ENCODE measurements at regions not wholly inside any gene's neighbourhood (a gene's known extent, or its start where the extent isn't known, plus 50 kb on each side); places are given as distances from the start of the nearest gene placed in this dataset. TPM values are rescaled to one million over a fixed set of nuclear protein-coding genes. Genes with fewer than 3 reads are reported as not detected.
"Not testable (repeated sequence)": the region's sequence is repeated elsewhere in the genome, so short reads cannot be mapped to it uniquely, and the experiment has no call there.

DNA sequence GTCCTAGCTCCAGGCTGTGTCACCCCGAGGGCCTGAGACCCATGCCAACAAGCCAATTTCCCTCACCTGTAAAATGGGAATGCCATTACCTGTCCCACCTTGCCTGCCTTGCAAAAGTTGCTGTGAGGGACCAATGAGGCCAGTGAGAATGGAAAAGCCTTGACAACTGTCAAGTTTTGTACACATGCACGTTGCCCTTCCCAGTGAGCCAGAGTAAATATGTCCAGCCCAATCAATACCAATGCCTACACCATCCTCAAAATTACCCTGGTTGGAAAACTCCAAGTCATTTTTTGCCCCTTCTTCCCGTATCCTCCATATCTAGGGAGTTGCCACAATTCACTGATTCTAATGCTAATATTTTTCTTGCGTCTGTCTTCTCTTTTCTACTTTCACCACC, 73.5 kb upstream of the RASGRF1 start:
- ATAC-seq (ENCODE audit: poor library complexity) (no peak), DNase-seq (no peak)
- intact Hi-C loops (cut with DNase I), result no loop called here

DNA sequence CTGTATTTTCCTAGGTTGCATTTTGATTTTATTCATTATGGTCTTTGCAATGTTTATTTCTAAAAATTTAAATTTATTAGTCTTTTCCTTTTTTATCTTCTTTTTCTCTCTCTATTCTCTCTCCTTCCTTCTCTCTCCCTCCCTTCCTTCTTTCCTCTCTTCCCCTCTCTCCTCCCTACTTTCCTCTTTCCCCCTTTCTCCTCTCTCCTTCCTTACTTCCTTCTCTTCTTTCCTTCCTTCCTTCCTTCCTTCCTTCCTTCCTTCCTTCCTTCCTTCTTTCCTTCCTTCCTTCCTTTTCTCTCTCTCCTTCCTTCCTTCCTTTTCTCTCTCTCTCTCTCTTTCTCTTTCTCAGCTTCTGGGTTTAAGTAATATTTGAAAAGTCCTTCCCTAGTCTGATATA, 72.8 kb upstream of the RASGRF1 start:
- ATAC-seq (ENCODE audit: poor library complexity) (no peak), DNase-seq (no peak)
- intact Hi-C loops (cut with DNase I), result no loop called here

DNA sequence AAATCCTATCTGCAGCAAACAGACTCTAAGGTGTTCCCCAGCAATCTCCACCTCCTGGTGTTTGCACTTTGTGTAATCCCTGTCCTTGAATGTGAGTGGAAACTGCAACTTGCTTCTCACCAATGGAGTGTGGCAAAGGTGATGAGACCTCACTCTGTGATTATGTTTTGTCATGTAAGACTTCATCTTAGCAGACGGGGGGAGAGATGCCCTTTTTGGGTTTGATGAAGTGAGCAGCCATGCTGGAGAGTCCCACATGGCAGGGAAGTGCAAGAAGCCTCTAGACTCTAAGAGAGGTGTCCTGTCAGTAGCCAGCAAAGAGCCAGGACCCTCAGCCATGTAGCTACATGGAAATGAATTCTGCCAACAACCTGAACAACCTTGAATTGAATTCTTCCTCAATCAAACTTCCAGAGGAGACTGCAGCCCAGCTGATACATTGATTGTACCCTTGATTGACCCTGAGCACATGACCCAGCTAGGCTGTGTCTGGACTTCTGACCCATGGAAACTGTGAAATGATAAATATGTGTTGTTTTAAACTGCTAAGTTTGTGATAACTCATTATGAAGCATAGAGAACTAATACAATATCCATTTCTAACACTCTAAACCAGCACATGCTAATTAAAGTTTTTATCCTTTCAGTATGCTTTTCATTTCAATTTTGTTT, 71.4 kb upstream of the RASGRF1 start:
- ATAC-seq (ENCODE audit: poor library complexity), result no peak
- DNase-seq, result no peak
- intact Hi-C loops (cut with DNase I), result no loop called here

DNA sequence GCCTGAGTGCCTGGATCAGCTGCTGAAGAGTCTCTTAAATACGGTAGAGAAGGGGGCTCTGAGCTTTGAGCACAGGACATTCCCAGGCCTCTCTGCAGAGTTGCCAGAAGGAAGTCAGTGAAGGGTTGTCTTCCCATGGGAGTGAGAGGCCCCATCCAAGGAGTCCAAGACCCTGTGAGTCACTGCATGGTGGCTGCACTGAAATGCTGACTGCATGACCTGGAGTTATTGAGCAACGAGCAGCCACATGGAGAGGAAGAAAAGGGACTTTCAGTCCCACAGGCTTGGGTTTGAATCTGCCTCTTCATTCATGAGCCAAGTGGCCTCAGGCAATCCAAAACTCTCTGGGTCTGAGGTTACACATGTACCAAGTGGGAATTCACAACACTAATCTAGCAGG, 69.6 kb upstream of the RASGRF1 start:
- peak; percentile 82 for ATAC-seq (ENCODE audit: poor library complexity)
- intact Hi-C loops (cut with DNase I), result no loop called here

DNA sequence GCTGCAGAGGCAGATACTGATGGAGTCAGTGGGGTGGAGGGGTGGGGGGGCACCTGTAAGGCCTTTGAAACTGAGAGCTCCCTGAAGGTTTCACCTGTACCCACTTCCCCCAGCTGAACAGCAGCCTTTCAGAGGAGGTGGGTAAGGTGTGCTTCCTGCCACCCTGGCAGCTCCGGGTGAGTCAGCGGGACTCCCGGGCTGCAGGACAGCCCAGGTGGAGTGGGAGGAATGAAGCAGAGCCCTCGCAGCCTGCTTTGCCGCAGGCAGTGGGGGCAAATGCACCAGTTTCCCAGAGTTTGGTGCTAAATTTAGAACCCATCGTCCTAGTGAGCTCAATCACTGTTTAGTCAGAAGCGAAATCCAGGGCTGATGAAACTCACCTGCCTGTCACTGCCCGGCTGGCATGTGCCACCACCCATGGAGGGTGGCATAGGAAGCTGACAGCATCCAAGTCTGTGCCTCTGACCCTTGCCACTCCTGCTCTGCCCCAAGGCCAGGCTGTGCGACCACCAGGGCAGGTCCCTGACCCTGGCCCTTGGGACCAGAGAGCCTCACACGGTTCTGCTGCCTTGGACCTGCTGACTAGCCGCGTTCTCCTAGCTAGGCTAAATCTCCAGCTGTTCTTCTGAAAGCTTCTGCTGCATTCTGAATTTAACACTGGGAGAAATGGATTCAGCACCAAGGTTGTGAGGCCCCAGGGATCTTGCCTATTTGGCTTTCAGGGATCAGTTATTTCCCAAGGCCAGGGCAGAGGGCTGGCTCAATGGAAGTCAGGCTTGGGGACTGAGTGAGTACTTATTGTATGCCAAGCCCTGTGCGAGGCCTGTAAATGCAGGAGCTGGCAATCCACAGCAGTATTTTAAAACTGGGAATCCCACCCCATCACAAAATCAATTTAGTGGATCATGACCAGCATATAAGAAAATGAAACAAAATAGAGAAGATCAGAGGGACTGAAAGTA, 67.3 kb upstream of the RASGRF1 start:
- no peak for ATAC-seq (ENCODE audit: poor library complexity)
- DNase-seq, result no peak
- intact Hi-C loops (cut with DNase I), result no loop called here

More for the DNA sequence above, 69.6 kb upstream of the RASGRF1 start:
- no peak for DNase-seq

DNA sequence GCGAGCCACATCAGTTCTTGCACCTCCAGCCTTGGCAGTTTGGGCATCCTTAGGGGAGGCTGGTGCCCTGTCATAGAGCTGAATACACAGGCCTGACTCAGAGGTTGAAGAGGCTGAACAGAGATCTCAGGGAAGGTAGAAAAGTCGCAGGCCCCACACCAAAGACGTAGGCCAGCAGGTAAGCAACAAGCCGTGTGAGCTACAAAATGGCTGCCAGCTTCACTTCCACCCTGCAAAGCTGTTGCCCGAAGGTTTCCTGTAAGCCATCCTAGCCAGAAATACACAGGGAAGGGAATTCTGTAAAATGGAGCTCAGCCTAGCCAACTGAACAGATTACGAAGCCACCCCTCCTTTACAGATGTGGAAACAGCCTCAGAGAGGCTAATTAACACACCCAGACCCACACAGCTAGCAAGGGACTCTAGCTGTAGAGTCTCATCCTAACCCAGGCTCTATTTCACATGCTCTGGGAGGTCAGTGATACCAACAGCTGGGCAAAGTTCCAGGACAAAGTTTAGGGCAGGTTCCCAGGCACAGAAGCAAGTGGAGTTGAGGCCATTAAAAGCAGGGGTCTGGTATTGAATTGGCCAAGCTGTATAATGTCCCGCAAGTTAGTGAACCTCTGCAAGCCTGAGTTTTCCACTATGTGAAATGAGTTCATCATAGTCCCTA, 66.3 kb upstream of the RASGRF1 start:
- ATAC-seq (ENCODE audit: poor library complexity), result no peak

DNA sequence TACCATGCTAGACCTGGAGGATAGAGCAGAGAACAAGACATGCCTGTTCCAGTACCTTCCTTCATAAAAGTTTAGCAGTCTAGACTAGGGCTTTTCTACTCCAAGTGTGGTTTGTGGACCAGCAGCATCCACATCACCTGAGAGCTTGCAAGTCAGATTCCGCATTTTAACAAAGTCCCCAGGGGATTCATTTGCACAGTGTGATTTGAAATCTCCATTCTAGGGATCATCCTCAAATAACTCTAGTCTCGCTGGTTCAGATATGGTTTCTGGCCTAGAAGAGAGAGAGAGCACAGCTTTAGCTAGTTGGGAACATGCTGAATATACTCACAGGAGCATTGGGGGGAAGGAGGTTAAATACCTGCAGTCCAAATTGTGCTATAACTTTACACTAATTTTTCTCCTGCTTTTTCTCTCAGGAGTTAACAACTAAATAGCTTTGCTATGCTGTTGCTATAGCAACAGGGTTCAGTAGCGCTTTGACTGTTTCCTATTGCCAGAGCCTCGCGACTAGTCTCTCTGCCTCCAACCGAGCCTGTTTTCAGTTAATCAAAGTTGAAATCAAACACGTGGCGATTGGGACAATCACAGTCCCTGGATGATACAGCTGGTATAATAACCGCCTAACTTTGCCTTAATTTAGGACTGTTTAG, 64.0 kb upstream of the RASGRF1 start:
- ATAC-seq (ENCODE audit: poor library complexity), result no peak
- no peak for DNase-seq
- intact Hi-C loops (cut with DNase I), result no loop called here

More for the DNA sequence above, 66.3 kb upstream of the RASGRF1 start:
- intact Hi-C loops (cut with DNase I), result no loop called here
- no peak for DNase-seq

DNA sequence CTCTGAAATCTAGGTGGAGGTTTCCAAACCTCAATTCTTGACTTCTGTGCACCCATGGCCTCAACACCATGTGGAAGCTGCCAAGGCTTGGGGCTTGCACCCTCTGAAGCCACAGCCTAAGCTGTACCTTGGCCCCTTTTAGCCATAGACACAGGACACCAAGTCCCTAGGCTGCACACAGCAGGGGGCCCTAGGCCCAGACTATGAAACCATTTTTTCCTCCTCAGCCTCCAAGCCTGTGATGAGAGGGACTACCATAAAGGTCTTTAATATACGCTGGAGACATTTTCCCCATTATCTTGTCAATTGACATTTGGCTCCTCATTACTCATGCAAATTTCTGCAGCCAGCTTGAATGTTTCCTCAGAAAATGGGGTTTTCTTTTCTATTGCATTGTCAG, 53.7 kb upstream of the RASGRF1 start:
- ATAC-seq (ENCODE audit: poor library complexity); intact Hi-C loops (cut with DNase I); DNase-seq: not testable (repeated sequence)

DNA sequence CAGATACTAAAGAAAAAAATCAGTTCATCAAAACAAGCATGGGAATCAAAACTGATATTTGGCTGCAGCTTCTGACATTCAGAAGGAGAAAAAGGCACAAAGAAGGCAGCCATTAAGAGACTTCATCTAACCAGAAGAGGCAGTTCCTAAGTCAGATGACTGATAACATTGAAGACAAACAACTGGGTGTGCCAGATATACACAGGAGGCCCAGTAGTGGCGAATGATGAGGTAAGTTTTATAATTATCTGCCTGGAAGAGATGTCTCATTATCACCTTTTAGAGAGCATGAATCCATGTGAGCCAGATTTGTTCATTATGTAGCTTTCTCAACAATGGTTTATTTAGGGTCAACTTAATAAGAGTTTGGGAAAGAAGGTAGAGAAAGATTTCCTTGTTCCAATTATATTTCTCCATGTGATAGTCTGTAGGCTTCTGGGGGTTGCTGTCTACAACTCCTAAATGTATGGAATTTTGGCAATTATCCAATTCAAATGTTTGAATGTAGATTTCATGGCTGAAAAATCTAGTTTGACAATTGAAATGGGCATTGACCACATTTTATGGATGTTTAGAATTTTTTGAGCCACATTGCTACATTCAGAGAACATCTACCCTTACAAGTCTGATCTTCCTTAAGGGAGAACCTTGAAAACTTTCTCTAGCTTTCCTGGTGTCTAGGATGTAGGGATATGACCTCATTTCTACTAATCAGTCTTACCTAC, 50.4 kb upstream of the RASGRF1 start:
- DNase-seq, result no peak
- ATAC-seq (ENCODE audit: poor library complexity), result no peak
- intact Hi-C loops (cut with DNase I), result no loop called here

Small RNA genes lying in the stretch of these regions (microRNA-seq; reads per million reads assigned to microRNA genes)
- not detected for gene MIR184

Measured in Right ventricle myocardium superior (tissue), 1 donor.